ENCODE measurements at regions not wholly inside any gene's neighbourhood (a gene's known extent, or its start where the extent isn't known, plus 50 kb on each side); places are given as distances from the start of the nearest gene placed in this dataset.
"Not testable (repeated sequence)": the region's sequence is repeated elsewhere in the genome, so short reads cannot be mapped to it uniquely, and the experiment has no call there.

DNA sequence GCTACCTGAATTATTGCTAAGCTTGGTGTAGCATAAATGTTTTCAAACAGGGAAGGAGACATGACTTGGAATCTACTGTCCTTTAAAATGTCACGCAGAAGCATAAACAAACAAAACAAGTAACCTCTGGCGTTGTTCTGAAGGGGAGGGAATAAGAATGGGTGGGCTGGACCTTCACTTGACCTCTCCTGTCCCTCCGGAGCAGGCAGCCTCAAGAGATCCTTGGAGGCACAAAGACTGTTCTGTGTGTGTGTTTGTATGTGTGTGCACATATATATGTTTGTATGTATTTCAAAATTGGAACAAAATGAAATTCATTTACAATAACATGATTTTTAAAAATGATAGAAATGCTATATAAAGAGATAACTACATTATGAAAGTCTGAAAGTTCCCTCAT, 91.3 kb upstream of the DCLK2 start:
- DNase-seq = no peak

GRCh38 chr4:149987330-149988086, 90.7 kb upstream of the DCLK2 start:
- peak; percentile 88 for DNase-seq

GRCh38 chr4:149988087-149988410, 90.2 kb upstream of the DCLK2 start:
- DNase-seq = peak; percentile 47

GRCh38 chr4:149993030-149993429, 85.2 kb upstream of the DCLK2 start:
- no peak for DNase-seq

GRCh38 chr4:149995134-149995756, 83.0 kb upstream of the DCLK2 start:
- no peak for DNase-seq

- DNase-seq = no peak
These were observed 80.3 kb upstream of the DCLK2 start for GRCh38 chr4:149997881-149998421.

GRCh38 chr4:149999485-150000074, 78.7 kb upstream of the DCLK2 start:
- peak; percentile 51 for DNase-seq

DNA sequence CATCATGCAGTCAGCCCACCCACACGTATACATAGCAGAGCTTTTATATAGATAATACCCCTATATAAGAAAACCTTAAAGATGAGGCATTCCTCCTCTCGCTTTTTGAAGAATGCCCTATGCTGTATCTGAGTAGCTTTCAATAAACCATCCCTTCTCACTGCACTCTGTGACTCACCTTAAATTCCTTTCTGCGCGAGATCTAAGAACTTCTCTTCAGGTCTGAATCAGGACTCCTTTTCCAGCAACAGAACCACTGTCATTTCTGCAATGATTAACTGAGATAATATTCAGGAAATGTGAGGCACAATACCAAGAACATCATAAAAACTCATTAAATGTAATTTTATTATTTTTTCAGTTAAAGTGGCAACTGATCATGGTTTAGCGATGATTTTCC, 76.4 kb upstream of the DCLK2 start:
- DNase-seq = no peak

GRCh38 chr4:150002561-150002960, 75.7 kb upstream of the DCLK2 start:
- DNase-seq = no peak

GRCh38 chr4:150004481-150004880, 73.8 kb upstream of the DCLK2 start:
- no peak for DNase-seq

- DNase-seq = no peak
These were observed 72.7 kb upstream of the DCLK2 start for GRCh38 chr4:150005537-150005936.

DNA sequence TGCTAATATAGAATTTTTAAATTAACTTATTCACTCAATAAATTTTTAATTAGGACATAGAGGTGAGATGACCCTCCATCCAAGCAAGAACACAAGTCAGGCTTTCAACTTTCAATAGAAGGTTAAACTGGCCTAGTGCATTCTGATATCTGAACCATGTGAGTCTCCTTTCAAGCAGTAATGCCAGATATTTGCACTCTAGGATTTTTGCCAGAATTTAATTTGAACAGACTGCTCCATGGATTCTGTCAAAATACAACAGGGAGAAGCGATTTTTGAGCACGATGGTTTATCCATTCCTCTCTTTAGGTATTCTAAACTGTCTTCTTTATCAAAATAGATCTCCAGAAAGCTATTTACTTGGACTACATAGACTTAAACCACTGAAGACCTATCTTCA, 72.0 kb upstream of the DCLK2 start:
- no peak for DNase-seq

GRCh38 chr4:150007512-150007911, 70.7 kb upstream of the DCLK2 start:
- DNase-seq = no peak

- no peak for DNase-seq
These were observed 69.7 kb upstream of the DCLK2 start for GRCh38 chr4:150008546-150008945.

DNA sequence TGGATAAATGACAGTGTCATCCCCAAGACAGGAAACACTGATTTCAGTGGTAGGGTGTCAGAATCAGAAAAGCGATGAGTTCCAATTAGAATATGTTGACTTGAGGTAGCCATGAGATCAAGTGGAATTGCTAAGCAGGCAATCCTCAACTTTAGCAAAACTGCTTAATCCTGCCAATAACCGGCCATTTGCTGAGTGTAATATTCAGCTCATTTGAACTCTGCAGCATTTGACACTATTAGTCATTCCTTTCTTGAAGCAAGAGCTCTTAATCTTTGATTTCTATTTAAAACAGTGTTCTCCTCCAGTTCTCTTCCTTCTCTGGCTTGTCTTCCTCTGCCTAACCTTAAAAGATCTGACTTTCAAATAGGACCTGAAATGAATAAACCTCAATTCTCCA, 68.7 kb upstream of the DCLK2 start:
- DNase-seq = no peak

DNA sequence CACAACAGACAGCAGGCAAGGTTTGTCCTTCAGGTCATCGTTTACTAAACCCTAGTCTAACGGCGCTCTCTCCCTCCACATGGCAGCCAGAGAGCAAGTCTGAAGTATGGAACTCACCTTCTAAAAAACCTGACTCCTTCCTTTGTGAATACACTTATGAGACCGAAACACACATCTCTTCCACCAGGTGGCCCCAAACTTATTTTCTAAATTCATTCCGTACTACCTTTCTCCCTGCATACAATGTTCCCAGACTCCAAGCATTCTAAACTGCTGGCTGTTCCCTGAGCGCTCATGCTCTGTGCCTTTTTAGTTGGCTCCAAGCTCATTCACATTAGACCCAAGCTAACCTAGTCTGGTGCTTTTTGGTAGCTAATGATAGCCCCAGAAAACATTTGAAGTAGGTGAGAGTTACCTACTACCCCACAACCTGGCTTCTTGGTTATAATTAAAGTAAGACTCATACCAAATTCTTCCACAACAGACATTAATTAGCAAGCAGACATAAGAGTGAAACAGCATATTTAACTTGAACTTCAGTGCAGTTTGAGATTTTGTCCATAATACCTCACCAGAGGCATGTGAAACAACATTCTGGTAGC, 67.6 kb upstream of the DCLK2 start:
- peak; percentile 67 for DNase-seq

DNA sequence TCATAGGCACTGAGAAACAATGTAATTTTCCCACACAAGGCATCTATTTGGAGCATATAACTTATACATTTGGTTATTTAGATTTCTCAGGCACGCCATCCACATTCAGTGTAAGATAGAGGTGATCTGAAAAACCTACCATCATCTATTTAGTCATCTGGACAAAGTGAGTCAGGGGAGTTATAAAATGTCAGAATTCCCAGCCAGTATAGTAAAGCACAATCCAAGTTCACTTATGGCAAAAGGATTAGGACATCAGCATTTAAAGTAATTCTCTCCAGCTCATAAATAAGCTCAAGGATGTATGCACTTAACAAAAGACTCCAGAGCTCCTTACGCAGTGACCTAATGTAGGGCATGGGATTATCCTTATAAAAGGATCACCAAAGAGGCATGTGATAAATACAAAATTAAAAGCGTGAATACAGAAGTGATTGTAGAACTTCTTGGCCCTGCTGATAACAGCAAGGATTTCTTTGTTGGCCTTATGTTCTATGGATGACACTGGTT, 65.3 kb upstream of the DCLK2 start:
- no peak for DNase-seq

GRCh38 chr4:150015910-150016309, 62.3 kb upstream of the DCLK2 start:
- DNase-seq = not testable (repeated sequence)

- DNase-seq = not testable (repeated sequence)
These were observed 61.6 kb upstream of the DCLK2 start for GRCh38 chr4:150016621-150017020.

- no peak for DNase-seq
These were observed 60.0 kb upstream of the DCLK2 start for GRCh38 chr4:150018257-150018656.

DNA sequence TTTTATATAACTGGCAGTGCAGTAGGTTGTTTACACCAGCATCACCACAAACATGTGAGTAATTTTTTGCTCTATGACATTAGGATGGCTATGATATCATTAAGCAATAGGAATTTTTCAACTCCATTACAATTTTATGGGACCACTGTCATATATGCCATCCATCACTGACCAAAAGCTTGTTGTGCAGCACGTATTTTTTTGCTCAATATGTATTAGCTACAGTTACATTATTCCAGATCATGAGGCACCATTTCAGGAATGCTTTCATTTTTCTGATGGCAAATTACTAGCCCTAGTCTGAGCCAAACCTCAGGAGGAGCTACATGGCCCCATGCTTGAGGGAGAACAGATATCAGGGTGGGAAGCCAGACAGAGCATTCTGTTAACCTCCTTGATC, 56.8 kb upstream of the DCLK2 start:
- DNase-seq = no peak

DNA sequence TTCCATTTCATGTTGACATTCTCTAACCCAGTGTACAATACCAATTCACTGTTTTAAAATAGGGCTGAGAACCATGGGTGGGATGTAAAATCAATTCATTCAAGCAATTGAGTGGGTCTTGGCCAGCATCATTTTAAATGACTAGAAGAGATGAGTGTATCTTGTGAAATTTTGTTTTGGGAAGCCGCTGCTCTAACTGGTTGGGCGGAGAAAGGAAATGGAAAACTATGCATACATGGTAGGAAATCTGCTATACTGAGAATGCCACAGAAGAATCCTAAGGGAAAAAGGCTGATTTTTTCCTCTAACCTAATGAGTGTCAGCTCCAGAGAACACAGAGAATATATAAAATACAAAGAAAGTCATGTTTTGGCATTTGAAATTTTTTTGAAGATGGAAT, 54.8 kb upstream of the DCLK2 start:
- DNase-seq = no peak

GRCh38 chr4:150026987-150027386, 51.3 kb upstream of the DCLK2 start:
- DNase-seq = not testable (repeated sequence)

Data from renal pelvis (tissue), 1 donor.